ENCODE measurements at regions not wholly inside any gene's neighbourhood (a gene's known extent, or its start where the extent isn't known, plus 50 kb on each side); places are given as distances from the start of the nearest gene placed in this dataset.

GRCh38 chr3:24596626-24597025 lies 102.0 kb upstream of the THRB start:
- DNase-seq, result no peak

- no peak for DNase-seq
These were observed 104.2 kb upstream of the THRB start for GRCh38 chr3:24598695-24599470.

GRCh38 chr3:24601066-24601939 lies 106.7 kb upstream of the THRB start:
- DNase-seq, result no peak

- no peak for DNase-seq
These were observed 109.6 kb upstream of the THRB start for GRCh38 chr3:24604215-24604614.

GRCh38 chr3:24605511-24606028 lies 110.9 kb upstream of the THRB start:
- DNase-seq, result no peak

- DNase-seq, result no peak
These were observed 112.6 kb upstream of the THRB start for GRCh38 chr3:24607281-24607680.

- DNase-seq, result no peak
These were observed 114.2 kb upstream of the THRB start for GRCh38 chr3:24608701-24609390.

- no peak for DNase-seq
These were observed 119.7 kb upstream of the THRB start for GRCh38 chr3:24614359-24614758.

GRCh38 chr3:24615177-24615576 lies 120.5 kb upstream of the THRB start:
- no peak for DNase-seq

- no peak for DNase-seq
These were observed 121.6 kb upstream of the THRB start for GRCh38 chr3:24616110-24616829.

GRCh38 chr3:24622138-24622537 lies 127.5 kb upstream of the THRB start:
- DNase-seq, result no peak

- no peak for DNase-seq
These were observed 128.1 kb upstream of the THRB start for GRCh38 chr3:24622696-24623225.

GRCh38 chr3:24623657-24624056 lies 129.0 kb upstream of the THRB start:
- DNase-seq, result no peak

GRCh38 chr3:24624938-24625681 lies 130.5 kb upstream of the THRB start:
- DNase-seq, result no peak

- no peak for DNase-seq
These were observed 134.0 kb upstream of the THRB start for GRCh38 chr3:24628523-24629258.

- DNase-seq, result no peak
These were observed 136.8 kb upstream of the THRB start for GRCh38 chr3:24631481-24631880.

GRCh38 chr3:24639061-24639460 lies 144.4 kb upstream of the THRB start:
- no peak for DNase-seq

GRCh38 chr3:24639481-24640329 lies 145.1 kb upstream of the THRB start:
- no peak for DNase-seq

GRCh38 chr3:24640330-24640877 lies 145.8 kb upstream of the THRB start:
- no peak for DNase-seq

GRCh38 chr3:24641628-24642027 lies 147.0 kb upstream of the THRB start:
- DNase-seq, result no peak

All from activated CD8-positive, alpha-beta memory T cell treated with anti-CD3 and anti-CD28 coated beads for 24 hours (primary cell).